HL-60 (cell line): ENCODE measurements at regions not wholly inside any gene's neighbourhood (a gene's known extent, or its start where the extent isn't known, plus 50 kb on each side); places are given as distances from the start of the nearest gene placed in this dataset.

Experiments
- DNase-seq, 2 experiments: peaks; one replicate each; pipeline ENCODE4 v3.0.0-alpha.2; 2010 to 2020; ENCODE audit warnings: low read depth in 1 of 2, low spot score in 1 of 2
- H3K27ac ChIP-seq: fragments of 250-450 bp; sonication (Bioruptor Pico); replicated peaks from 2 replicates; pipeline ENCODE4 v1.5.1; 2020; ENCODE audit warnings: mild to moderate bottlenecking, moderate library complexity
- H3K27me3 ChIP-seq: fragments of 250-450 bp; sonication (Bioruptor Pico); 2 replicates; pipeline ENCODE4 v1.5.1; 2021; ENCODE audit warnings: mild to moderate bottlenecking, moderate library complexity; ENCODE audit not compliant: insufficient read depth, poor library complexity, severe bottlenecking
- H3K4me3 ChIP-seq: replicated peaks from 2 replicates; pipeline ENCODE4 v1.5.1; 2011; ENCODE audit warnings: mild to moderate bottlenecking, control low read depth, low read length; ENCODE audit not compliant: insufficient read depth
- GABPA ChIP-seq: IDR thresholded peaks from 2 replicates; pipeline ENCODE4 v1.6.1; 2012; ENCODE audit warnings: low read depth
- POLR2AphosphoS5 ChIP-seq: IDR thresholded peaks from 2 replicates; pipeline ENCODE4 v1.6.1; 2012; ENCODE audit warnings: low read depth
- SPI1 ChIP-seq: IDR thresholded peaks from 2 replicates; pipeline ENCODE4 v1.6.1; 2012; ENCODE audit warnings: low read depth, mild to moderate bottlenecking, borderline replicate concordance
- TF ChIP-seq, protein P1 (sequence below): IDR thresholded peaks from one replicate; pipeline ENCODE4 v1.5.1; 2011; ENCODE audit warnings: low read length, control low read depth, inconsistent platforms; ENCODE audit not compliant: insufficient read depth
- TF ChIP-seq, protein P2 (sequence below): IDR thresholded peaks from 2 replicates; pipeline ENCODE4 v1.6.1; 2012; ENCODE audit warnings: low read depth; ENCODE audit not compliant: insufficient replicate concordance

DNA sequence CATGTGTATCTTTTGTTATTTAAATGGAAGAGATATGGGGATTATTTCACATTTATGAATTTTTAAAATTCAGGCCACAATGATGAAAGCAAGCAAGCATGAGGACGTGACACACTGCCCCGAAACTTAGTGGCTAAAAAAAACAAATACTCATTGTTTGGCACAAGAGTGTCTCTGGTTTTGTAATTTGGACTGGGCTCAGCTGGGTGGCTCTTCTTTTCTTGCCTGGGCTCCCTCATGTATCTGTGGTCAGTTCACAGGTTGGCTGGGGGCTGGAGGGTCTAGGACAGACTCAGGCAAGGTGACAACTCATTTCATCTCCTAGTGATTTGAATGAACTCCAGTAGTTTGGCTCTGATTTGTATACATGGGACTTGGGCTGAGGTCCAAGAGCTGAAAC lies 238.4 kb upstream of the PRKX start:
- TF ChIP-seq, protein P1, sequence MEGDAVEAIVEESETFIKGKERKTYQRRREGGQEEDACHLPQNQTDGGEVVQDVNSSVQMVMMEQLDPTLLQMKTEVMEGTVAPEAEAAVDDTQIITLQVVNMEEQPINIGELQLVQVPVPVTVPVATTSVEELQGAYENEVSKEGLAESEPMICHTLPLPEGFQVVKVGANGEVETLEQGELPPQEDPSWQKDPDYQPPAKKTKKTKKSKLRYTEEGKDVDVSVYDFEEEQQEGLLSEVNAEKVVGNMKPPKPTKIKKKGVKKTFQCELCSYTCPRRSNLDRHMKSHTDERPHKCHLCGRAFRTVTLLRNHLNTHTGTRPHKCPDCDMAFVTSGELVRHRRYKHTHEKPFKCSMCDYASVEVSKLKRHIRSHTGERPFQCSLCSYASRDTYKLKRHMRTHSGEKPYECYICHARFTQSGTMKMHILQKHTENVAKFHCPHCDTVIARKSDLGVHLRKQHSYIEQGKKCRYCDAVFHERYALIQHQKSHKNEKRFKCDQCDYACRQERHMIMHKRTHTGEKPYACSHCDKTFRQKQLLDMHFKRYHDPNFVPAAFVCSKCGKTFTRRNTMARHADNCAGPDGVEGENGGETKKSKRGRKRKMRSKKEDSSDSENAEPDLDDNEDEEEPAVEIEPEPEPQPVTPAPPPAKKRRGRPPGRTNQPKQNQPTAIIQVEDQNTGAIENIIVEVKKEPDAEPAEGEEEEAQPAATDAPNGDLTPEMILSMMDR = no peak
- TF ChIP-seq, protein P2, sequence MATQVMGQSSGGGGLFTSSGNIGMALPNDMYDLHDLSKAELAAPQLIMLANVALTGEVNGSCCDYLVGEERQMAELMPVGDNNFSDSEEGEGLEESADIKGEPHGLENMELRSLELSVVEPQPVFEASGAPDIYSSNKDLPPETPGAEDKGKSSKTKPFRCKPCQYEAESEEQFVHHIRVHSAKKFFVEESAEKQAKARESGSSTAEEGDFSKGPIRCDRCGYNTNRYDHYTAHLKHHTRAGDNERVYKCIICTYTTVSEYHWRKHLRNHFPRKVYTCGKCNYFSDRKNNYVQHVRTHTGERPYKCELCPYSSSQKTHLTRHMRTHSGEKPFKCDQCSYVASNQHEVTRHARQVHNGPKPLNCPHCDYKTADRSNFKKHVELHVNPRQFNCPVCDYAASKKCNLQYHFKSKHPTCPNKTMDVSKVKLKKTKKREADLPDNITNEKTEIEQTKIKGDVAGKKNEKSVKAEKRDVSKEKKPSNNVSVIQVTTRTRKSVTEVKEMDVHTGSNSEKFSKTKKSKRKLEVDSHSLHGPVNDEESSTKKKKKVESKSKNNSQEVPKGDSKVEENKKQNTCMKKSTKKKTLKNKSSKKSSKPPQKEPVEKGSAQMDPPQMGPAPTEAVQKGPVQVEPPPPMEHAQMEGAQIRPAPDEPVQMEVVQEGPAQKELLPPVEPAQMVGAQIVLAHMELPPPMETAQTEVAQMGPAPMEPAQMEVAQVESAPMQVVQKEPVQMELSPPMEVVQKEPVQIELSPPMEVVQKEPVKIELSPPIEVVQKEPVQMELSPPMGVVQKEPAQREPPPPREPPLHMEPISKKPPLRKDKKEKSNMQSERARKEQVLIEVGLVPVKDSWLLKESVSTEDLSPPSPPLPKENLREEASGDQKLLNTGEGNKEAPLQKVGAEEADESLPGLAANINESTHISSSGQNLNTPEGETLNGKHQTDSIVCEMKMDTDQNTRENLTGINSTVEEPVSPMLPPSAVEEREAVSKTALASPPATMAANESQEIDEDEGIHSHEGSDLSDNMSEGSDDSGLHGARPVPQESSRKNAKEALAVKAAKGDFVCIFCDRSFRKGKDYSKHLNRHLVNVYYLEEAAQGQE = no peak
- TF ChIP-seq SPI1 (no peak), POLR2AphosphoS5 (no peak), GABPA (no peak)
- Histone ChIP-seq H3K4me3 (no peak overlapping the region), H3K27ac (no peak overlapping the region), H3K27me3 (no peaks in the 10 kb centered on the region)
- no peak for DNase-seq

DNA sequence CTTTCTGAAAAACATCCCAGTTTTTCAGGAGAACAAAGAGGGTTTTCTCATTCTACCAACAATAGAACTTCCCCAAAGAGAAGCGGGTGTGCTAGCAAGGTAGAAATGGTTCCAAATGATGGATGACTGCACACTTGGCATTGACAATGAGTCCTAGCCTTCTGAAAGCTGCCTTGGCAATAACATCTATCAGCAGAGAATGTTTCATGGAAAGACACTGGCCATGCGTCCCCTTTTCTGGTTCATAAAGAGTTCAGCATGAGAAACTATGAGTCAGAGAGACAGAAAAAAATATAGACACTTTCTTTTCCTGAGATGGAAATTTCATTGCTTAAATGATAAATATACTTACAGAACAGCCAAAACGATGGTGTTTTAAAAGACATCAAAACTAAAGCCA lies 236.9 kb upstream of the PRKX start:
- H3K4me3 ChIP-seq = no peak overlapping the region
- H3K27me3 ChIP-seq = no peaks in the 10 kb centered on the region
- TF ChIP-seq, protein P2 = no peak
- TF ChIP-seq, protein P1 = no peak
- TF ChIP-seq GABPA = no peak
- TF ChIP-seq POLR2AphosphoS5 = no peak
- no peak for TF ChIP-seq SPI1
- H3K27ac ChIP-seq = no peak overlapping the region
- DNase-seq = no peak

DNA sequence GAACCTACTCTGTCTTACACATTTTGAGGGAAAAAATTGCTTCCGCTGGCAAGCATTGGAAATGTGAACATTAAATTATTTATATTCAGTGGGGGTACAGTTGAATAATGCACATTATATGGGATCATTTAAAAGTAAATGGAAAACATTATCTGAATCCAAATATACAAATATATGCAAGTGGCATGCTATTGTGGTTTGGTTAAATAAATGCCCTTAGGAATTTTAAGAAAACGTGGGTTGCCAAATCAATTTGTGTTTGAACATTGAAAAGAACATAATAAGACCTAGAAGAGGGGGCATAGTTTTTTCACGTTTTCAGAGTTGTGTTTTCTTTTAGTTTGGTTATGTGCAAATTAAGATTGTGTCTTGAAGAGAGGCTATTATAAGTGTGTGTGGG lies 230.5 kb upstream of the PRKX start:
- Histone ChIP-seq H3K27me3 (no peaks in the 10 kb centered on the region), H3K27ac (no peak overlapping the region), H3K4me3 (no peak overlapping the region)
- TF ChIP-seq SPI1 = no peak
- TF ChIP-seq GABPA = no peak
- TF ChIP-seq, protein P1 = no peak
- no peak for TF ChIP-seq POLR2AphosphoS5
- TF ChIP-seq, protein P2 = no peak
- no peak for DNase-seq
